ENCODE measurements at regions not wholly inside any gene's neighbourhood (a gene's known extent, or its start where the extent isn't known, plus 50 kb on each side); places are given as distances from the start of the nearest gene placed in this dataset.

DNA sequence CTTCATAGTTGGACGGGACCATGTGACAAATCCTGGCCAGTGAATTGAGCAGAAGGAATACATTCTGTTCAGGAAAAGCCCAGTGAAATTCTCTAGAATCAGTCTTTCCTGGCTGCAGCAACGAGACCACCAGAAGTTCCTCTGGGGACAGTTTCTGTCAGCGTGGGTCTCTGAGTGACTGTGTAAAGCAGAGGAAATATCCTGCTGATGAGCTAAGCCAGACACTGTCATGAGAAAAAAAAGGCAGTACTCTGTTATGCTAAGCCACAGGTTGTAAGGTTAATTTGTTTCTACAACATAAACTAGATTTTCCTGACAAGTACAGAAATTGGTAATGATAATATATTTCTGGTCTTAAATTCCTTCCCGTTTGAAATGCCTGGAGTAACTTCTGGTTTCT lies 664.4 kb downstream of the LMO4 start:
- Histone ChIP-seq H3K27me3 (replicated peaks) (no peaks in the 10 kb centered on the region), H3K4me3 (ENCODE audit: low read depth, low read length) (no peak overlapping the region), H3K36me3 (replicated peaks) (no peaks in the 10 kb centered on the region), H3K27ac (no peak overlapping the region)
- DNase-seq, result no peak
- in situ Hi-C loops (cut with HindIII; ENCODE audit: low pct_ligation_motif_present, low sequenced_read_pairs), result no loop called here
- no peak for TF ChIP-seq CTCF (IDR thresholded peaks at IDR 0.05; ENCODE audit: low read depth, low read length, missing control alignments)

GRCh38 chr1:87999852-88000251 lies 671.2 kb downstream of the LMO4 start:
- no peak for TF ChIP-seq CTCF (IDR thresholded peaks at IDR 0.05; ENCODE audit: low read depth, low read length, missing control alignments)
- Histone ChIP-seq H3K4me3 (ENCODE audit: low read depth, low read length) (no peak overlapping the region), H3K36me3 (replicated peaks) (no peaks in the 10 kb centered on the region), H3K27me3 (replicated peaks) (no peaks in the 10 kb centered on the region), H3K27ac (no peak overlapping the region)
- in situ Hi-C loops (cut with HindIII; ENCODE audit: low pct_ligation_motif_present, low sequenced_read_pairs), result no loop called here
- DNase-seq, result no peak

- H3K27me3 ChIP-seq (replicated peaks), result no peaks in the 10 kb centered on the region
- no peak for DNase-seq
- no peaks in the 10 kb centered on the region for H3K36me3 ChIP-seq (replicated peaks)
- no peak overlapping the region for H3K4me3 ChIP-seq (ENCODE audit: low read depth, low read length)
- no peak for TF ChIP-seq CTCF (IDR thresholded peaks at IDR 0.05; ENCODE audit: low read depth, low read length, missing control alignments)
- no peak overlapping the region for H3K27ac ChIP-seq
- in situ Hi-C loops (cut with HindIII; ENCODE audit: low pct_ligation_motif_present, low sequenced_read_pairs), result no loop called here
These were observed 672.8 kb downstream of the LMO4 start for GRCh38 chr1:88001460-88001859.

DNA sequence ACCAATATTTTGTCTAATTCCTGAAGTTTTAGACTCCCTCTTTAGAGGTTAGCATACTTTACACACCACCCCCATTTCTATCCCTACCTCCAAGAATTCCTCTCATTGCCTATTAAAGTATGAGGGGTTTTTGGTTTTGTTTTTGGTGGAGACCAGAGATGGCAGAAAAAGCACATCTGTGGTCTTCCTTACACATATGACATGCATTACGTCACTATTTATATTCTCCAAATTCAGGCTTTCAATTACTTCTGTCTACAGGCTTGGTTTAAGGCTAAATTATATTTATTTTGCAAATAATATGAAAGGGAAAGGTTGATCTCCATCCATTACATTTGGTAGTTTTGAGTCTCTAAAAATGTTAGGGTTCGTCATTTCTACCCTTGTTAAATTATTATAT lies 674.6 kb downstream of the LMO4 start:
- H3K27ac ChIP-seq, result no peak overlapping the region
- no peak for TF ChIP-seq CTCF (IDR thresholded peaks at IDR 0.05; ENCODE audit: low read depth, low read length, missing control alignments)
- DNase-seq, result no peak
- in situ Hi-C loops (cut with HindIII; ENCODE audit: low pct_ligation_motif_present, low sequenced_read_pairs), result no loop called here
- H3K4me3 ChIP-seq (ENCODE audit: low read depth, low read length), result no peak overlapping the region
- no peaks in the 10 kb centered on the region for H3K36me3 ChIP-seq (replicated peaks)
- no peaks in the 10 kb centered on the region for H3K27me3 ChIP-seq (replicated peaks)

DNA sequence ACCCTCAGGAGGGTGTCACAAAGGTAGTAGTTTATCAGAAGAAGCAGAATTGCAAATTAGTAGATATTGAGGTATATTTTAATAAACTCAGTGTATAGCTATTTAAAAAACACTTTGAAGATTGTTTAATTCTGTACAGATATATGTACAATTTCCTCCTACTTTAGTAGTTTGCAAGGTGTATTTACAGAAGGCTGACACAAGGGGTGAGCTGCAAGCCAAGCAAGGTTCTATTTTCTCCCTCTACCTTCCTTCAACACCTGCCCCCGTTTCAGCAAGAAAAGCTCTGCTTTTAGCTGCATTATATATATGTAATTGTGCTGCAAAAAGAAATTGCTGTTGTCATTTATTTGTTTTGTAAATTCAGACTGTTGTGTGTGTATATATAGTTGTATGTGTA lies 674.2 kb upstream of the PKN2 start:
- TF ChIP-seq CTCF (IDR thresholded peaks at IDR 0.05; ENCODE audit: low read depth, low read length, missing control alignments), result no peak
- Histone ChIP-seq H3K27ac (no peak overlapping the region), H3K4me3 (ENCODE audit: low read depth, low read length) (no peak overlapping the region), H3K27me3 (replicated peaks) (no peaks in the 10 kb centered on the region), H3K36me3 (replicated peaks) (no peaks in the 10 kb centered on the region)
- in situ Hi-C loops (cut with HindIII; ENCODE audit: low pct_ligation_motif_present, low sequenced_read_pairs), result no loop called here
- no peak for DNase-seq

DNA sequence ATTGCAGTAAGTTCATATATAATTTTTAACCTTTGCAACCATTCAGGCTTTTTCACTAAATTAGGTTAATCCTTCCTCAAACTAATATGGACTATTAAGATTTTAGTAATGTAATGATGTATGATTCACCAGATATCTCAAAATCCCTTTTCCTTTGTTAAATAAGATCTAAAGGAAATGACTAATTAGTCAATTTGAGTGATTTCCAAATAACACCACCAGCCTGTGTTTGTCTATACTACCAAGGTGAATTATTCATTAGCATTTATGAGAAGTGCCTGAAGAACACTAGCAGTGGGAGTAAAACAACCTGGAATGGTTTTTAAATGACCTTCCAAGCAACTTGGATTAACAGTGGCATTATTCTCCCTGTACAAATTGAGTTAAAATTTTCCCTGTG lies 670.6 kb upstream of the PKN2 start:
- Histone ChIP-seq H3K27ac (no peak overlapping the region), H3K27me3 (replicated peaks) (no peaks in the 10 kb centered on the region), H3K36me3 (replicated peaks) (no peaks in the 10 kb centered on the region), H3K4me3 (ENCODE audit: low read depth, low read length) (no peak overlapping the region)
- TF ChIP-seq CTCF (IDR thresholded peaks at IDR 0.05; ENCODE audit: low read depth, low read length, missing control alignments), result no peak
- DNase-seq, result no peak
- in situ Hi-C loops (cut with HindIII; ENCODE audit: low pct_ligation_motif_present, low sequenced_read_pairs), result no loop called here

Measured in brain microvascular endothelial cell (primary cell).